GM12872 (cell line): ENCODE measurements at regions not wholly inside any gene's neighbourhood (a gene's known extent, or its start where the extent isn't known, plus 50 kb on each side); places are given as distances from the start of the nearest gene placed in this dataset.

Source experiments
- TF ChIP-seq, protein P1 (sequence below): IDR thresholded peaks from 3 replicates; pipeline ENCODE4 v1.5.1; 2011; ENCODE audit warnings: low read depth, mild to moderate bottlenecking, low read length, moderate library complexity; ENCODE audit not compliant: insufficient read depth

DNA sequence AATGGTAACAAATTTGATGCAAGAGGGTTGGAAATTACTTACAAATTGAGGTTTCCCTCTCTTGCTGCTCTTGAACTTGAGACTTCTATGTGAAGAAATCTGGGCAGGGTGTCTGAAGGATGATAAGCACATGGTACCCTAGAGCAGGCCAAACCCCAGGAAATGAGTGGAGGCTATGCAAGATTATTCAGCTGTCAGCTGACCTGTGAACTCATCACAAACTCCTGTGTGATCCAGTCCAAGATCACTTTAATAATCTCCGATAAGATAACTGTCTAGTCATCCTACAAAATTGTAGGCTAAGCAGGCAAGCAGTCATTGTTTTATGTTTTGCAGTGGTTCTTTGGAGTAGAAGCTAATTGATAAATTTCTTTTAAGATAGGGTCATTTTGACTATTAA is 213.1 kb downstream of the BTBD3 start:
- TF ChIP-seq, protein P1, sequence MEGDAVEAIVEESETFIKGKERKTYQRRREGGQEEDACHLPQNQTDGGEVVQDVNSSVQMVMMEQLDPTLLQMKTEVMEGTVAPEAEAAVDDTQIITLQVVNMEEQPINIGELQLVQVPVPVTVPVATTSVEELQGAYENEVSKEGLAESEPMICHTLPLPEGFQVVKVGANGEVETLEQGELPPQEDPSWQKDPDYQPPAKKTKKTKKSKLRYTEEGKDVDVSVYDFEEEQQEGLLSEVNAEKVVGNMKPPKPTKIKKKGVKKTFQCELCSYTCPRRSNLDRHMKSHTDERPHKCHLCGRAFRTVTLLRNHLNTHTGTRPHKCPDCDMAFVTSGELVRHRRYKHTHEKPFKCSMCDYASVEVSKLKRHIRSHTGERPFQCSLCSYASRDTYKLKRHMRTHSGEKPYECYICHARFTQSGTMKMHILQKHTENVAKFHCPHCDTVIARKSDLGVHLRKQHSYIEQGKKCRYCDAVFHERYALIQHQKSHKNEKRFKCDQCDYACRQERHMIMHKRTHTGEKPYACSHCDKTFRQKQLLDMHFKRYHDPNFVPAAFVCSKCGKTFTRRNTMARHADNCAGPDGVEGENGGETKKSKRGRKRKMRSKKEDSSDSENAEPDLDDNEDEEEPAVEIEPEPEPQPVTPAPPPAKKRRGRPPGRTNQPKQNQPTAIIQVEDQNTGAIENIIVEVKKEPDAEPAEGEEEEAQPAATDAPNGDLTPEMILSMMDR, result no peak

DNA sequence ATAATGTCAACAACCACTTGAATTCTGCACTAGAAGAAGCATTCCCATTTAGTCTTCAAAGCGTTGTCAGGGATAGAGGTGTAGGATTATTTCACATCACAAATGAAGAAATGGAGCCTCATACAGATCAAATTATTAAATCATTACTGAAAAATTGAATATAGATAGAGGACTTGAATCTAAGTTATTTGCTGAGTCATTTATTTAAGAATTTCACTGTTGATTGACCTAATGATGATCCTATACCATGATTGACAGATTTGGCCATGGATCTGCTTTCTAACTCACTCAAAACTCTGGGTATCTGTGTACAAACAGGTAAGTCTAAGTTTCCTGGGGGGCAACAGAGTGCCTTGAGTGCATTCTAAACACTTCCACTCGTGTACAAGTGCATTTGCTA is 215.9 kb downstream of the BTBD3 start:
- TF ChIP-seq, protein P1, result no peak

DNA sequence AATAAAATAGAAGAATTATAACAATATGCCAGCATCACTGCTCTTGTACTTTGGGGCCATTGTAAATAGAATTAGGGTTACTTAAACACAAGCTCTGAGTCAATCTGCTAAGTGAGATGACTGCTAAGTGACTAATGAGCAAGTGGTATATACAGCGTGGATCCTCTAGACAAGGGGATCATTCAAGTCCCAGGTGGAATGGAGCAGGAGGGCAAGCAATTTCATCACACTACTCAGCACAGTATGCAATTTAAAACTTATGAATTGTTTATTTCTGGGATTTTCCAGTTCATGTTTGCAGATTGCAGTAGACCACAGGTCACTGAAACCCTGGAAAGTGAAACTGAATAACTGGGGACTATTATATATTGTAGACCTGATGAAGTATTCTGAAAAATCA is 235.3 kb downstream of the BTBD3 start:
- TF ChIP-seq, protein P1, result no peak

DNA sequence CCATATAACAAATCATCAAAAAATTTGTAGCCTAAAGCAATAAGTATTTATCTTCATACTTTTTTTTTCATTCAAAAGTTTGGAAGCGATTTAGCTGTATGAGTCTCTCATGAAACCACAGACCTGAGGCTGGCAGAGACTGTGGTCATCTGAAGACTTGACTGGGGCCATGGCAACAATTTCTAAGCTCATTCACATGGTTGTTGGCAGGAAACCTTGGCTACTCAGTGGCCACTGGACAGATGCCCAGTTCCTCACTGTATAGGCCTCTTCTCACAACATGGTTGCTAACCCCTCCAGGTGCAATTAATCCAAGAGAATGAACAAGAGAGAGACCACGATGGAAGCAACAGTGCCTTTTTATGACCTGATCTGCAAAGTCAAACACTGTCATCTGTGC is 235.9 kb downstream of the BTBD3 start:
- TF ChIP-seq, protein P1, result no peak

DNA sequence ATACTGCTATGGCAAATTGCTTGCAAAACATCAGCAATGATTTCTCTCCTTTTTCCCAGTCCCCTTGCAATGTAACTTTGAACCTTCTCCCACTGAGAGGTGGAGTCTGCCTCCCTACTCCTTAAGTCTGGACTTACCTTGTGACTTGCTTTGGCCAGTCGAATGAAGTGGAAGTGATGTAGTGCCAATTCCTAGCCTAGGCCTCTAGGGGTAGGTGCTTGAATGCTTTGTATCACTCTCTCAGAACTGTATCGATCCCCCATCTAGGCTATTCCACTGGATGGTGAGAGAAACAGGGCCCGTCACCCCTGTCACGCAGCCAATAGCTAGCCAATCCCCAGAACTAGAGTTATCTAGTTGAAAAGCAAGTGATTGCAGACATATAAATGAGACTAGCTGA is 238.6 kb downstream of the BTBD3 start:
- TF ChIP-seq, protein P1, result no peak

DNA sequence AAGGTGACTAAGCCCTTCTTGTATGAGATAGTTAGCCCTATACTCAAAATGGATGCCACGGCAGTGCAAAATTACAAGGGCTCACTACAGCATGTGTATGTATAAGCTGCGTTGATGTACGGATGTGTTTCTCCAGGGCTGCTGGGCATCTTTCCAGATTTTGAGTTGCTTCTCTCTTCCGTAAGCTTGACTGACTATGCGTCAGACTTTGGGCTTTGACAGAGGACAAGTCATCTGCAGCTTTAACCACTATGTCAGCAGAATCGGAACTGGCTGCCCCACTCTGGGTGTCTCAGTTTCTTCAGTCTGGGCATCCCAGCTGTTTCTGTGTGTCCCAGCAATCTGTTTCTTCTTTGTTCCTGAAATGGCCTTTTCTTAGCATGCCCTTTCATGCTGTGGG is 241.6 kb downstream of the BTBD3 start:
- TF ChIP-seq, protein P1, result no peak

DNA sequence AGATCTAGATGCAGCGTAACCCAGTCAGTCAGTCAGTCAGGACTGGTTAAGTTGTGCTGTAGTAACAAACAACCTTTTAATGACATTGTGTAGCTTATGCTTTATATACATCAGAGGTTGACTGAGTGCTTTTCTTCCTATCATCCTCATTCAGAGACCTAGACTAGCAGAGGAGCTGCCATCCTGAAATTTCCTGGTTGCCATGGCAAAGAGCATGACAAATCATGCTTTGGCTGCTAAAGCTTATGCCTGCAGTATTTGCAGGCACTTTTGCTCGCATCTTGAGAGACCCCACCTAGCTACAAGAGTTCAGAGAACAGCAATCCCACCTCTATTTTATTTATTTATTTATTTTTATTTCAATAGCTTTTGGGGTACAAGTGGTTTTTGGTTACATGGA is 244.0 kb downstream of the BTBD3 start:
- TF ChIP-seq, protein P1, result no peak
